HepG2 (cell line): ENCODE measurements at regions not wholly inside any gene's neighbourhood (a gene's known extent, or its start where the extent isn't known, plus 50 kb on each side); places are given as distances from the start of the nearest gene placed in this dataset.

Experiments
- ATAC-seq: fragments of 200-7000 bp; cut with Tn5 transposase; 3 replicates; pipeline ENCODE4 v1.9.1; 2020; ENCODE audit warnings: mild to moderate bottlenecking, moderate library complexity
- BruUV-seq: library from RNA; stranded (reverse); fragments of 400-500 nt; replicated peaks from 2 replicates; lab custom pipeline; 2021; lab: Mats Ljungman, UMichigan
- CTCF ChIA-PET: fragments of 300-600 bp; formaldehyde crosslinking; extraction: SDS; loops from one replicate; lab custom pipeline; 2021; ENCODE audit warnings: low total read pairs, inconsistent platforms, low intra/inter-chr PET ratio; lab: Yijun Ruan, JAX
- POLR2A ChIA-PET: fragments of 350-600 bp; sonication (Branson Sonifier 250); formaldehyde crosslinking; loops from one replicate; lab custom pipeline; 2020; ENCODE audit warnings: antibody characterized with exemption, inconsistent platforms; lab: Yijun Ruan, JAX
- DNase-seq: peaks from one replicate; pipeline ENCODE4 v3.0.0-alpha.2; 2015; ENCODE audit warnings: low spot score
- FAIRE-seq: peaks from 3 replicates; lab custom pipeline; 2011; peaks lifted over from hg19 to GRCh38; lab: Jason Lieb, UNC
- H2AFZ ChIP-seq: one replicate; pipeline ENCODE4 v1.6.1; 2011; ENCODE audit warnings: low read length, inconsistent platforms
- H3K27ac ChIP-seq: fragments of 300-600 bp; 3 replicates; pipeline ENCODE4 v1.8.0; 2011; ENCODE audit warnings: mixed run types, mild to moderate bottlenecking, mixed read lengths, low read length, inconsistent platforms; ENCODE audit not compliant: insufficient read depth; ENCODE audit errors: extremely low read length
- H3K27me3 ChIP-seq, 2 experiments: fragments of 200-600 bp in 1 of 2; 2 replicates in 1 of 2; 3 replicates in 1 of 2; pipeline versions ENCODE4 v1.6.0 to v1.8.0; 2011; ENCODE audit warnings: low read length in 2 of 2, mild to moderate bottlenecking in 2 of 2, moderate library complexity in 2 of 2, inconsistent platforms in 1 of 2; ENCODE audit not compliant: insufficient read depth in 2 of 2, control insufficient read depth in 1 of 2
- H3K36me3 ChIP-seq, 2 experiments: fragments of 200-600 bp in 1 of 2; replicated peaks in 1 of 2; 2 replicates in 1 of 2; 3 replicates in 1 of 2; pipeline versions ENCODE4 v1.5.1 to v1.8.0; 2011; ENCODE audit warnings: low read length in 2 of 2, inconsistent platforms in 1 of 2; ENCODE audit not compliant: insufficient read depth in 2 of 2, control insufficient read depth in 1 of 2
- H3K4me1 ChIP-seq: 2 replicates; pipeline ENCODE4 v1.5.1; 2012; ENCODE audit warnings: low read length, inconsistent platforms; ENCODE audit not compliant: insufficient read depth
- H3K4me2 ChIP-seq: 2 replicates; pipeline ENCODE4 v1.6.0; 2011; ENCODE audit warnings: low read depth, low read length, inconsistent platforms
- H3K4me3 ChIP-seq, 3 experiments: fragments of 200-600 bp in 1 of 3; sonication (generic), shearing (Covaris generic) in 1 of 3; replicated peaks in 1 of 3; 2 replicates each; pipeline ENCODE4 v1.5.1; 2011 to 2016; ENCODE audit warnings: low read length in 3 of 3, inconsistent platforms in 2 of 3, low read depth in 2 of 3, mild to moderate bottlenecking in 2 of 3, control low read depth in 1 of 3, mixed read lengths in 1 of 3; ENCODE audit not compliant: insufficient read depth in 1 of 3
- H3K79me2 ChIP-seq: one replicate; pipeline ENCODE4 v1.6.1; 2011; ENCODE audit warnings: low read length, inconsistent platforms; ENCODE audit not compliant: insufficient read depth
- H3K9ac ChIP-seq: 2 replicates; pipeline ENCODE4 v1.6.0; 2011; ENCODE audit warnings: mild to moderate bottlenecking, low read depth, low read length, inconsistent platforms; ENCODE audit not compliant: insufficient read depth
- H3K9me3 ChIP-seq: 2 replicates; pipeline ENCODE4 v1.5.1; 2012; ENCODE audit warnings: mild to moderate bottlenecking, low read length
- H4K20me1 ChIP-seq: 2 replicates; pipeline ENCODE4 v1.6.0; 2011; ENCODE audit warnings: inconsistent platforms, mild to moderate bottlenecking, low read length, moderate library complexity; ENCODE audit not compliant: insufficient read depth
- ARNT2 ChIP-seq: sonication (generic); formaldehyde crosslinking; IDR thresholded peaks from 2 replicates; pipeline ENCODE4 v1.8.0; 2022; ENCODE audit warnings: mild to moderate bottlenecking, low read depth, missing genetic modification reagents, moderate library complexity
- CHD2 ChIP-seq: IDR thresholded peaks from 2 replicates; pipeline ENCODE4 v1.6.1; 2011; ENCODE audit warnings: low read depth, low read length, improper control_type of control experiment
- KLF12 ChIP-seq: sonication (generic); formaldehyde crosslinking; IDR thresholded peaks from 2 replicates; pipeline ENCODE4 v1.4.0; 2020; ENCODE audit warnings: missing genetic modification reagents, borderline replicate concordance
- MLLT10 ChIP-seq: sonication (generic); formaldehyde crosslinking; IDR thresholded peaks from 2 replicates; pipeline ENCODE4 v1.4.0; 2020; ENCODE audit warnings: missing genetic modification reagents
- MXI1 ChIP-seq: IDR thresholded peaks from 3 replicates; pipeline ENCODE4 v1.6.1; 2012; ENCODE audit warnings: low read depth, low read length, inconsistent platforms, borderline replicate concordance
- NRL ChIP-seq: sonication (generic); formaldehyde crosslinking; IDR thresholded peaks from 2 replicates; pipeline ENCODE4 v1.5.0; 2020; ENCODE audit warnings: missing genetic modification reagents, mild to moderate bottlenecking, moderate library complexity, borderline replicate concordance
- POLR2G ChIP-seq: fragments of 200-400 bp; formaldehyde crosslinking; IDR thresholded peaks from 2 replicates; pipeline ENCODE4 v1.6.1; 2018; ENCODE audit warnings: mild to moderate bottlenecking, low read depth, low read length, moderate library complexity
- TEAD2 ChIP-seq: sonication (generic); formaldehyde crosslinking; IDR thresholded peaks from 2 replicates; pipeline ENCODE4 v1.9.0; 2021; ENCODE audit warnings: missing genetic modification reagents
- ZFP36L1 ChIP-seq: sonication (generic); formaldehyde crosslinking; IDR thresholded peaks from 2 replicates; pipeline ENCODE4 v1.8.0; 2022; ENCODE audit warnings: mild to moderate bottlenecking, missing genetic modification reagents, moderate library complexity
- ZKSCAN1 ChIP-seq: fragments of 150-350 bp; IDR thresholded peaks from 2 replicates; pipeline ENCODE4 v1.6.1; 2014; ENCODE audit warnings: low read length
- ZMYM4 ChIP-seq: sonication (generic); formaldehyde crosslinking; IDR thresholded peaks from 2 replicates; pipeline ENCODE4 v1.8.1; 2023; ENCODE audit warnings: mild to moderate bottlenecking, missing genetic modification reagents
- ZSCAN21 ChIP-seq: sonication (generic); formaldehyde crosslinking; IDR thresholded peaks from 2 replicates; pipeline ENCODE4 v1.8.0; 2022; ENCODE audit warnings: mild to moderate bottlenecking, missing genetic modification reagents, moderate library complexity, borderline replicate concordance
- WGBS: methylation state at CpG from one replicate; pipeline ENCODE4 v1.1.6; 2017; ENCODE audit warnings: low lambda C conversion rate; 5-methylcytosine and 5-hydroxymethylcytosine counted together
- in situ Hi-C: cut with HindIII; loops from 2 replicates; pipeline ENCODE4 v1.10.0; 2017; ENCODE audit warnings: low pct_unique_long_range_greater_than_20kb; ENCODE audit not compliant: extremely low pct_ligation_motif_present
- intact Hi-C: fragments of 100-400 bp; cut with micrococcal nuclease; formaldehyde crosslinking; loops from one replicate; pipeline ENCODE4 v1.10.0; 2022; ENCODE audit not compliant: unreplicated experiment
- TF ChIP-seq, protein P1 (sequence below), 2 experiments: sonication (generic) in 1 of 2; formaldehyde crosslinking in 1 of 2; IDR thresholded peaks; 2 replicates each; pipeline versions ENCODE4 v1.4.0 to v1.6.1; 2018 to 2020; ENCODE audit warnings: missing genetic modification reagents in 2 of 2, borderline replicate concordance in 1 of 2, low read depth in 1 of 2, mild to moderate bottlenecking in 1 of 2, missing biosample characterization in 1 of 2
- TF ChIP-seq, protein P2 (sequence below): sonication (generic); formaldehyde crosslinking; IDR thresholded peaks from 2 replicates; pipeline ENCODE4 v1.5.0; 2020; ENCODE audit warnings: mild to moderate bottlenecking, missing genetic modification reagents, borderline replicate concordance
- TF ChIP-seq, protein P3 (sequence below): sonication (generic); formaldehyde crosslinking; IDR thresholded peaks from 2 replicates; pipeline ENCODE4 v1.8.1; 2023; ENCODE audit warnings: missing genetic modification reagents, inconsistent platforms, borderline replicate concordance

DNA sequence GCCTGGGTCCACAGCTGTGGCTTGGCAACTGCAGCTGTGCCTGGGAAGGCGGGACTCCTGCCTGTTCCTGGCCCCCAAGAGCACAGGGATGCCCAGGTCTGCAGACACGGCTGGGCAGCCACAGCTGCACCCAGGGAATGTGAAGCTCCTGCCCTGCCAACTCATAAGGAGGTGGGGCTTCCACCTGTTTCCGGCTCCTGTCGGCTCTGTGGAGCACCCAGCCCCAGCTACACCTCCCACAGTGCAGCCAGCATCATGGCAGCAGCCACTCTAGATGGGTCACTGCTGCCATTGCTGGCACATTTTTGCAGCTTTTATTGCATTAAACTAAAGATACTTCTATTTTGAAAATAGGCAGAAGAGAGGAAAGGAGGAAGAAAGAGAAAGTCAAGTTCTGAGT lies 207.9 kb downstream of the SAMD5 start (continued):
- TF ChIP-seq, protein P1, sequence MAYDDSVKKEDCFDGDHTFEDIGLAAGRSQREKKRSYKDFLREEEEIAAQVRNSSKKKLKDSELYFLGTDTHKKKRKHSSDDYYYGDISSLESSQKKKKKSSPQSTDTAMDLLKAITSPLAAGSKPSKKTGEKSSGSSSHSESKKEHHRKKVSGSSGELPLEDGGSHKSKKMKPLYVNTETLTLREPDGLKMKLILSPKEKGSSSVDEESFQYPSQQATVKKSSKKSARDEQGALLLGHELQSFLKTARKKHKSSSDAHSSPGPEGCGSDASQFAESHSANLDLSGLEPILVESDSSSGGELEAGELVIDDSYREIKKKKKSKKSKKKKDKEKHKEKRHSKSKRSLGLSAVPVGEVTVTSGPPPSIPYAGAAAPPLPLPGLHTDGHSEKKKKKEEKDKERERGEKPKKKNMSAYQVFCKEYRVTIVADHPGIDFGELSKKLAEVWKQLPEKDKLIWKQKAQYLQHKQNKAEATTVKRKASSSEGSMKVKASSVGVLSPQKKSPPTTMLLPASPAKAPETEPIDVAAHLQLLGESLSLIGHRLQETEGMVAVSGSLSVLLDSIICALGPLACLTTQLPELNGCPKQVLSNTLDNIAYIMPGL (CRISPR knock-in tag; IDR thresholded peaks at IDR 0.05; ENCODE audit: borderline replicate concordance in 1 of 2, low read depth in 1 of 2) = no peak

DNA sequence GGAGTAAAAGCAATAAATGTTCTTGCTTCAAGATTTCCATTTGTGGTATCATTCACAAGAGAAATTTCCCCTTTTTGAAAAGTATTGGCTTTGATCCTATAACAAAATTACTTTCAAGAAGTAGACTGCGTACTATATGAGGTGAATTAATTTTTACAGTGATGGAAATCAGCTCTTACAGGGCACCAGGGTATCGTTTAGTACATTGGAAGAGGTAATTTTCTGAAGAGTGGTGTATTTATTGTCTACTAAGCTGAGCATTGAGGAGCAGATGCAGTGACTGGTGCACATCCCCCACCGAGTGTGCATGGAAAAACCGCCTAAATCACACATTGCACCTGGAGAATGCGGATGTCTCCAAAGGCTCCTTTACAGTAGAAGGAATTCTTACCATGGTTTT lies 209.5 kb downstream of the SAMD5 start:
- no peaks in the 10 kb centered on the region for H3K27me3 ChIP-seq
- no peak overlapping the region for H3K4me2 ChIP-seq
- H3K36me3 ChIP-seq = no peaks in the 10 kb centered on the region
- no peaks in the 10 kb centered on the region for H3K4me1 ChIP-seq
- no peaks in the 10 kb centered on the region; the same call in 1 of the 2 replicates for H4K20me1 ChIP-seq
- no peak overlapping the region for H3K27ac ChIP-seq
- in situ Hi-C loops = no loop called here
- no peak for TF ChIP-seq ZKSCAN1
- TF ChIP-seq TEAD2 (CRISPR knock-in tag) = no peak
- no peak for TF ChIP-seq MLLT10 (CRISPR knock-in tag)
- TF ChIP-seq, protein P2, sequence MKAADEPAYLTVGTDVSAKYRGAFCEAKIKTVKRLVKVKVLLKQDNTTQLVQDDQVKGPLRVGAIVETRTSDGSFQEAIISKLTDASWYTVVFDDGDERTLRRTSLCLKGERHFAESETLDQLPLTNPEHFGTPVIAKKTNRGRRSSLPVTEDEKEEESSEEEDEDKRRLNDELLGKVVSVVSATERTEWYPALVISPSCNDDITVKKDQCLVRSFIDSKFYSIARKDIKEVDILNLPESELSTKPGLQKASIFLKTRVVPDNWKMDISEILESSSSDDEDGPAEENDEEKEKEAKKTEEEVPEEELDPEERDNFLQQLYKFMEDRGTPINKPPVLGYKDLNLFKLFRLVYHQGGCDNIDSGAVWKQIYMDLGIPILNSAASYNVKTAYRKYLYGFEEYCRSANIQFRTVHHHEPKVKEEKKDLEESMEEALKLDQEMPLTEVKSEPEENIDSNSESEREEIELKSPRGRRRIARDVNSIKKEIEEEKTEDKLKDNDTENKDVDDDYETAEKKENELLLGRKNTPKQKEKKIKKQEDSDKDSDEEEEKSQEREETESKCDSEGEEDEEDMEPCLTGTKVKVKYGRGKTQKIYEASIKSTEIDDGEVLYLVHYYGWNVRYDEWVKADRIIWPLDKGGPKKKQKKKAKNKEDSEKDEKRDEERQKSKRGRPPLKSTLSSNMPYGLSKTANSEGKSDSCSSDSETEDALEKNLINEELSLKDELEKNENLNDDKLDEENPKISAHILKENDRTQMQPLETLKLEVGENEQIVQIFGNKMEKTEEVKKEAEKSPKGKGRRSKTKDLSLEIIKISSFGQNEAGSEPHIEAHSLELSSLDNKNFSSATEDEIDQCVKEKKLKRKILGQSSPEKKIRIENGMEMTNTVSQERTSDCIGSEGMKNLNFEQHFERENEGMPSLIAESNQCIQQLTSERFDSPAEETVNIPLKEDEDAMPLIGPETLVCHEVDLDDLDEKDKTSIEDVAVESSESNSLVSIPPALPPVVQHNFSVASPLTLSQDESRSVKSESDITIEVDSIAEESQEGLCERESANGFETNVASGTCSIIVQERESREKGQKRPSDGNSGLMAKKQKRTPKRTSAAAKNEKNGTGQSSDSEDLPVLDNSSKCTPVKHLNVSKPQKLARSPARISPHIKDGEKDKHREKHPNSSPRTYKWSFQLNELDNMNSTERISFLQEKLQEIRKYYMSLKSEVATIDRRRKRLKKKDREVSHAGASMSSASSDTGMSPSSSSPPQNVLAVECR = no peak
- TF ChIP-seq ZFP36L1 = no peak
- no peak for TF ChIP-seq NRL
- TF ChIP-seq, protein P3, sequence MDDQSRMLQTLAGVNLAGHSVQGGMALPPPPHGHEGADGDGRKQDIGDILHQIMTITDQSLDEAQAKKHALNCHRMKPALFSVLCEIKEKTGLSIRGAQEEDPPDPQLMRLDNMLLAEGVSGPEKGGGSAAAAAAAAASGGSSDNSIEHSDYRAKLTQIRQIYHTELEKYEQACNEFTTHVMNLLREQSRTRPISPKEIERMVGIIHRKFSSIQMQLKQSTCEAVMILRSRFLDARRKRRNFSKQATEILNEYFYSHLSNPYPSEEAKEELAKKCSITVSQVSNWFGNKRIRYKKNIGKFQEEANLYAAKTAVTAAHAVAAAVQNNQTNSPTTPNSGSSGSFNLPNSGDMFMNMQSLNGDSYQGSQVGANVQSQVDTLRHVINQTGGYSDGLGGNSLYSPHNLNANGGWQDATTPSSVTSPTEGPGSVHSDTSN (CRISPR knock-in tag) = no peak
- no peak for TF ChIP-seq ZMYM4 (CRISPR knock-in tag)
- TF ChIP-seq ARNT2 (CRISPR knock-in tag) = no peak
- no peak for TF ChIP-seq CHD2
- TF ChIP-seq ZSCAN21 (CRISPR knock-in tag) = no peak
- no peak for TF ChIP-seq POLR2G
- no peak for TF ChIP-seq KLF12
- TF ChIP-seq MXI1 = no peak
- DNase-seq (no peak), ATAC-seq (no peak), FAIRE-seq (no peak)
- BruUV-seq = no TSS peak
- no peaks in the 10 kb centered on the region for H3K9me3 ChIP-seq
- ChIA-PET POLR2A (no interaction called here), CTCF (no interaction called here)
- no peaks in the 10 kb centered on the region for H3K79me2 ChIP-seq
- H2AFZ ChIP-seq = no peak overlapping the region
- intact Hi-C loops = no loop called here
- H3K4me3 ChIP-seq = no peak overlapping the region
- 40% methylated on average over 5 of the region's 5 CpGs for WGBS
- H3K9ac ChIP-seq = no peak overlapping the region
